DOHH2 (cell line): ENCODE measurements at regions not wholly inside any gene's neighbourhood (a gene's known extent, or its start where the extent isn't known, plus 50 kb on each side); places are given as distances from the start of the nearest gene placed in this dataset.

ENCODE experiments used
- H3F3A ChIP-seq: fragments of 200-600 bp; sonication (generic), shearing (Covaris generic); 2 replicates; pipeline ENCODE4 v1.6.0; 2016; ENCODE audit warnings: antibody characterized with exemption, mild to moderate bottlenecking; ENCODE audit not compliant: control insufficient read depth, insufficient read depth
- H3K27ac ChIP-seq: fragments of 200-600 bp; sonication (generic); 2 replicates; pipeline ENCODE4 v1.5.1; 2014; ENCODE audit warnings: low read depth, mild to moderate bottlenecking, low read length, moderate library complexity
- H3K27me3 ChIP-seq: fragments of 200-600 bp; sonication (generic); 2 replicates; pipeline ENCODE4 v1.6.1; 2014; ENCODE audit warnings: mild to moderate bottlenecking, low read length, mixed read lengths; ENCODE audit not compliant: control insufficient read depth
- H3K36me3 ChIP-seq: fragments of 200-600 bp; sonication (generic); 2 replicates; pipeline ENCODE4 v1.6.1; 2014; ENCODE audit warnings: mild to moderate bottlenecking, low read length, moderate library complexity, mixed read lengths; ENCODE audit not compliant: control insufficient read depth
- H3K4me1 ChIP-seq: fragments of 200-600 bp; sonication (generic); 2 replicates; pipeline ENCODE4 v1.6.1; 2014; ENCODE audit warnings: mild to moderate bottlenecking, low read length, mixed read lengths; ENCODE audit not compliant: control insufficient read depth
- H3K4me2 ChIP-seq: fragments of 200-600 bp; sonication (generic); 2 replicates; pipeline ENCODE4 v1.6.0; 2014; ENCODE audit warnings: mild to moderate bottlenecking, low read length, moderate library complexity
- H3K4me3 ChIP-seq: fragments of 200-600 bp; sonication (generic); 2 replicates; pipeline ENCODE4 v1.5.1; 2014; ENCODE audit warnings: mild to moderate bottlenecking, low read length, mixed read lengths
- H3K79me2 ChIP-seq: fragments of 200-600 bp; sonication (generic); 2 replicates; pipeline ENCODE4 v1.6.1; 2014; ENCODE audit warnings: mild to moderate bottlenecking, low read length, mixed read lengths; ENCODE audit not compliant: control insufficient read depth
- H3K9me2 ChIP-seq: fragments of 200-600 bp; sonication (generic); replicated peaks from 2 replicates; pipeline ENCODE4 v1.6.1; 2014; ENCODE audit warnings: mild to moderate bottlenecking, low read length, mixed read lengths; ENCODE audit not compliant: control insufficient read depth
- H3K9me3 ChIP-seq: fragments of 200-600 bp; sonication (generic); 2 replicates; pipeline ENCODE4 v1.6.1; 2014; ENCODE audit warnings: antibody characterized with exemption, low read length, mixed read lengths; ENCODE audit not compliant: control insufficient read depth, insufficient read depth
- H4K20me1 ChIP-seq: fragments of 200-600 bp; sonication (generic); 2 replicates; pipeline ENCODE4 v1.6.0; 2014; ENCODE audit warnings: low read depth, mild to moderate bottlenecking, antibody characterized with exemption, low read length, moderate library complexity; ENCODE audit not compliant: control insufficient read depth, insufficient read depth
- EZH2phosphoT487 ChIP-seq: fragments of 200-600 bp; sonication (generic); IDR thresholded peaks from 2 replicates; pipeline ENCODE4 v1.6.1; 2017; ENCODE audit warnings: borderline replicate concordance, mild to moderate bottlenecking, antibody characterized with exemption, low read length, moderate library complexity, mixed read lengths
- TF ChIP-seq, protein P1 (sequence below): fragments of 200-600 bp; sonication (generic); IDR thresholded peaks from one replicate; pipeline ENCODE4 v1.5.1; 2014; ENCODE audit warnings: antibody characterized with exemption, mild to moderate bottlenecking, low read depth, low read length; ENCODE audit not compliant: poor library complexity, severe bottlenecking

DNA sequence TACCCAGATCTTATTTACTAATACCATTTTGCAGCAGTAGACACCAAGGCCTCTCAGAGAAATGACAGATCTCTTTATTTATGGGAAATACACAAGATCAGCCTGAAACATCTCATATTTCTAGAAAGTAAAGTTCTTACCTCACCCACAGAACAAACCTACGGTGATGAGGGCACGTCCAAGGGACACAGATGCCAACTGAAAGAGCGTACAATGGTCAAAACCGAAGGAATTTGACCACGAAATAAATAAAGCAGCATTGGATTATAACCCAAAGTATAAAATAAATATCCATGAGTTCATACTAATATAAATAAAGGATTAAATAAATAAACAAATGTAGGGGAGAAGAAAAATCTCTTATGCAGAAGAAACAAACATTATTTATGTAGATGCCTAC is 747.0 kb downstream of the TNS3 start:
- H3F3A ChIP-seq = no peaks in the 10 kb centered on the region
- 0 out of 2 replicates have a peak, but pooled peaks cover 3% of the 10 kb centered on the region for H3K27me3 ChIP-seq
- no peaks in the 10 kb centered on the region for H4K20me1 ChIP-seq
- H3K36me3 ChIP-seq = no peaks in the 10 kb centered on the region
- H3K27ac ChIP-seq = no peak overlapping the region
- H3K9me3 ChIP-seq = no peaks in the 10 kb centered on the region
- no peak overlapping the region for H3K4me2 ChIP-seq
- no peaks in the 10 kb centered on the region for H3K4me1 ChIP-seq
- H3K9me2 ChIP-seq = no peaks in the 10 kb centered on the region
- no peak overlapping the region for H3K4me3 ChIP-seq
- no peak for TF ChIP-seq EZH2phosphoT487
- TF ChIP-seq, protein P1, sequence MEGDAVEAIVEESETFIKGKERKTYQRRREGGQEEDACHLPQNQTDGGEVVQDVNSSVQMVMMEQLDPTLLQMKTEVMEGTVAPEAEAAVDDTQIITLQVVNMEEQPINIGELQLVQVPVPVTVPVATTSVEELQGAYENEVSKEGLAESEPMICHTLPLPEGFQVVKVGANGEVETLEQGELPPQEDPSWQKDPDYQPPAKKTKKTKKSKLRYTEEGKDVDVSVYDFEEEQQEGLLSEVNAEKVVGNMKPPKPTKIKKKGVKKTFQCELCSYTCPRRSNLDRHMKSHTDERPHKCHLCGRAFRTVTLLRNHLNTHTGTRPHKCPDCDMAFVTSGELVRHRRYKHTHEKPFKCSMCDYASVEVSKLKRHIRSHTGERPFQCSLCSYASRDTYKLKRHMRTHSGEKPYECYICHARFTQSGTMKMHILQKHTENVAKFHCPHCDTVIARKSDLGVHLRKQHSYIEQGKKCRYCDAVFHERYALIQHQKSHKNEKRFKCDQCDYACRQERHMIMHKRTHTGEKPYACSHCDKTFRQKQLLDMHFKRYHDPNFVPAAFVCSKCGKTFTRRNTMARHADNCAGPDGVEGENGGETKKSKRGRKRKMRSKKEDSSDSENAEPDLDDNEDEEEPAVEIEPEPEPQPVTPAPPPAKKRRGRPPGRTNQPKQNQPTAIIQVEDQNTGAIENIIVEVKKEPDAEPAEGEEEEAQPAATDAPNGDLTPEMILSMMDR = no peak
- H3K79me2 ChIP-seq = no peaks in the 10 kb centered on the region

DNA sequence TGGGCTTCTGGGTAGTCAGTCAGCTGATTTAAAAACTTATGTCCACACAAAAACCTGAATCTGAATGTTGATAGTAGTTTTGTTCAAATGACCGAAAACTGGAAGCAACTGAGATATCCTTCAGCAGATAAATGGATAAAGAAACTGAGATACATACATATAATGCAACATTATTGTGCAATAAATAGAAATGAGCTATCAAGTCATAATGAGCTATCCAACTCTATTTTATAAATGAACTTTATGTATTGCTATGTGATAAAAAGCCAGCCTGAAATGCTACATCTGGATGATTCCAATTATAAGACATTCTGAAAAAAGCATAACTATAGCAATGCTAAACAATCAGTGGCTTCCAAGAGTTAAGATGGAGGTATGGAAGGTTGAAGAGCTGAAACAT is 748.7 kb downstream of the TNS3 start:
- H3K79me2 ChIP-seq = no peaks in the 10 kb centered on the region
- H3K4me3 ChIP-seq = no peak overlapping the region
- H3K4me2 ChIP-seq = no peak overlapping the region
- H4K20me1 ChIP-seq = no peaks in the 10 kb centered on the region
- TF ChIP-seq, protein P1 = no peak
- no peak for TF ChIP-seq EZH2phosphoT487
- no peaks in the 10 kb centered on the region for H3K4me1 ChIP-seq
- no peak overlapping the region for H3K27ac ChIP-seq
- H3F3A ChIP-seq = no peaks in the 10 kb centered on the region
- no peaks in the 10 kb centered on the region for H3K9me2 ChIP-seq
- H3K9me3 ChIP-seq = no peaks in the 10 kb centered on the region
- 0 out of 2 replicates have a peak, but pooled peaks cover 3% of the 10 kb centered on the region for H3K27me3 ChIP-seq
- H3K36me3 ChIP-seq = no peaks in the 10 kb centered on the region

DNA sequence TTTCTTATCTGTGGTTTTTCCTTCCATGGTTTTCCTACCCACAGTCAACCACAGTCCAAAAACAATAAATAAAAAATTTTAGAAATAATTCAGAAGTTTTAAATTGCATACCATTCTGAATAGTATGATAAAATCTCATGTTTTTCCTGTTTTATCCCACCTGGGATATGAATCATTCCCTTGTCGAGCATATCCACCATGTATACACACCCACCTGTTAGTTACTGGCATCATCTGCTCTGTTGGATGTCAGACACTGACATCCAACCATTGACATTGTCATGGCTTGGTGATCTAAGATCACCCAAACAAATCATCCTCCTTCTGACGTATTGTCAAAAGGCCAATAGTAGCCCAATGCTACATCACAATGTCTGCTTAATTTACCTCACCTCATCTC is 749.8 kb downstream of the TNS3 start:
- H3F3A ChIP-seq = no peaks in the 10 kb centered on the region
- no peak overlapping the region for H3K4me3 ChIP-seq
- H3K9me3 ChIP-seq = no peaks in the 10 kb centered on the region
- TF ChIP-seq, protein P1 = no peak
- TF ChIP-seq EZH2phosphoT487 = no peak
- no peak overlapping the region for H3K4me2 ChIP-seq
- H3K9me2 ChIP-seq = no peaks in the 10 kb centered on the region
- H3K4me1 ChIP-seq = no peaks in the 10 kb centered on the region
- no peaks in the 10 kb centered on the region for H4K20me1 ChIP-seq
- 0 out of 2 replicates have a peak, but pooled peaks cover 3% of the 10 kb centered on the region for H3K27me3 ChIP-seq
- no peak overlapping the region for H3K27ac ChIP-seq
- H3K79me2 ChIP-seq = no peaks in the 10 kb centered on the region
- no peaks in the 10 kb centered on the region for H3K36me3 ChIP-seq

DNA sequence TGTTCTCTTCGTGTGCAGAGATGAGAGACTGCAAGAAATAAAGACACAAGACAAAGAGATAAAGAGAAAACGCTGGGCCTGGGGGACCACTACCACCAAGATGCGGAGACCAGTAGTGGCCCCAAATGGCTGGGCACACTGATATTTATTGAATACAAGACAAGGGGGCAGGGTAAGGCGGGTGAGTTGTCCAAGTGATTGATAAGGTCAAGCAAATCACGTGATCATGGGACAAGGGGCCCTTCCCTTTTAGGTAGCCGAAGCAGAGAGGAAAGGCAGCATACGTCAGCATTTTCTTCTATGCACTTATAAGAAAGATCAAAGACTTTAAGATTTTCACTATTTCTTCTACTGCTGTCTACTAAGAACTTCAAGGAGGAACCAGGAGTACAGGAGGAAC is 762.1 kb downstream of the TNS3 start:
- Histone ChIP-seq H3K36me3 (no peaks in the 10 kb centered on the region), H3K27me3 (no peaks in the 10 kb centered on the region), H3K9me2 (no peaks in the 10 kb centered on the region), H3K4me3 (no peak overlapping the region), H3K4me2 (no peak overlapping the region), H3K4me1 (no peaks in the 10 kb centered on the region), H3F3A (no peaks in the 10 kb centered on the region), H3K79me2 (no peaks in the 10 kb centered on the region), H3K9me3 (no peaks in the 10 kb centered on the region; the same call in 1 of the 2 replicates), H3K27ac (no peak overlapping the region), H4K20me1 (no peaks in the 10 kb centered on the region)
- no peak for TF ChIP-seq EZH2phosphoT487
- TF ChIP-seq, protein P1 = no peak
